ENCODE measurements at regions not wholly inside any gene's neighbourhood (a gene's known extent, or its start where the extent isn't known, plus 50 kb on each side); places are given as distances from the start of the nearest gene placed in this dataset.
A peak's percentile ranks its signal among the peaks of the same experiment; 100 is the strongest.

GRCh38 chr18:22279741-22280452 lies 110.5 kb downstream of the GATA6 start:
- H3K9me3 ChIP-seq, result no peaks in the 10 kb centered on the region
- no peak for ATAC-seq
- TF ChIP-seq POLR2A (IDR thresholded peaks at IDR 0.05) (no peak), CTCF (IDR thresholded peaks at IDR 0.05) (no peak)
- H3K4me1 ChIP-seq, result peaks cover 0 to 2% (median 0%) of the 10 kb centered on the region in 4 donors
- intact Hi-C loops (cut with DNase I), result no loop called here
- no peak overlapping the region for H3K27ac ChIP-seq
- no peak for DNase-seq
- WGBS (ENCODE audit: insufficient coverage, low coverage, low lambda C conversion rate, missing lambda C conversion rate), result 79% methylated on average over 10 of the region's 10 CpGs
- no peak overlapping the region for H3K4me3 ChIP-seq
- H3K36me3 ChIP-seq, result no peaks in the 10 kb centered on the region
- no peaks in the 10 kb centered on the region for H3K27me3 ChIP-seq

- intact Hi-C loops (cut with DNase I), result no loop called here
- TF ChIP-seq CTCF (IDR thresholded peaks at IDR 0.05), result no peak
- TF ChIP-seq POLR2A (IDR thresholded peaks at IDR 0.05), result no peak
- WGBS (ENCODE audit: insufficient coverage, low coverage, low lambda C conversion rate, missing lambda C conversion rate), result 100% methylated on average over 1 of the region's 1 CpG
- H3K27me3 ChIP-seq, result no peaks in the 10 kb centered on the region
- no peaks in the 10 kb centered on the region for H3K4me1 ChIP-seq
- ATAC-seq (no peak), DNase-seq (no peak)
- no peak overlapping the region for H3K4me3 ChIP-seq
- no peaks in the 10 kb centered on the region for H3K9me3 ChIP-seq
- no peak overlapping the region for H3K27ac ChIP-seq
- H3K36me3 ChIP-seq, result no peaks in the 10 kb centered on the region
Measured at GRCh38 chr18:22278798-22279197, 109.4 kb downstream of the GATA6 start.

GRCh38 chr18:22277758-22278157 lies 108.4 kb downstream of the GATA6 start:
- no peaks in the 10 kb centered on the region for H3K4me1 ChIP-seq
- no peaks in the 10 kb centered on the region for H3K9me3 ChIP-seq
- no peak overlapping the region for H3K4me3 ChIP-seq
- DNase-seq (no peak), ATAC-seq (no peak)
- H3K27me3 ChIP-seq, result no peaks in the 10 kb centered on the region
- TF ChIP-seq POLR2A (IDR thresholded peaks at IDR 0.05) (no peak), CTCF (IDR thresholded peaks at IDR 0.05) (no peak)
- H3K36me3 ChIP-seq, result no peaks in the 10 kb centered on the region
- WGBS (ENCODE audit: insufficient coverage, low coverage, low lambda C conversion rate, missing lambda C conversion rate), result 94% methylated on average over 12 of the region's 12 CpGs
- no peak overlapping the region for H3K27ac ChIP-seq
- intact Hi-C loops (cut with DNase I), result no loop called here

- DNase-seq, result peak in 1 of 3 donors; percentile 53
- Histone ChIP-seq H3K36me3 (no peaks in the 10 kb centered on the region), H3K9me3 (no peaks in the 10 kb centered on the region), H3K4me1 (no peaks in the 10 kb centered on the region), H3K4me3 (no peak overlapping the region), H3K27me3 (no peaks in the 10 kb centered on the region), H3K27ac (no peak overlapping the region)
- ATAC-seq, result peak; percentile 60 to 68 (median 64)
- TF ChIP-seq POLR2A (IDR thresholded peaks at IDR 0.05) (no peak), CTCF (IDR thresholded peaks at IDR 0.05) (no peak)
- WGBS (ENCODE audit: insufficient coverage, low coverage, low lambda C conversion rate, missing lambda C conversion rate), result 17% methylated on average over 1 of the region's 7 CpGs
- intact Hi-C loops (cut with DNase I), result no loop called here
Measured at GRCh38 chr18:22276334-22276713, 106.9 kb downstream of the GATA6 start.

All from right lobe of liver (tissue), 6 donors.